A673 (cell line): ENCODE measurements at regions not wholly inside any gene's neighbourhood (a gene's known extent, or its start where the extent isn't known, plus 50 kb on each side); places are given as distances from the start of the nearest gene placed in this dataset.

Source experiments
- BruUV-seq: library from RNA; stranded (reverse); fragments of 400-500 nt; replicated peaks from 2 replicates; lab custom pipeline; 2021; lab: Mats Ljungman, UMichigan
- CTCF ChIA-PET: fragments of 300-600 bp; sonication (Branson Sonifier 250); formaldehyde crosslinking; loops from one replicate; lab custom pipeline; 2022; ENCODE audit warnings: antibody characterized with exemption; lab: Charles Lee
- POLR2A ChIA-PET: fragments of 300-600 bp; sonication (Branson Sonifier 250); formaldehyde crosslinking; loops from one replicate; lab custom pipeline; 2022; ENCODE audit warnings: antibody characterized with exemption; ENCODE audit not compliant: low non-redundant PET; lab: Charles Lee
- DNase-seq: peaks from one replicate; pipeline ENCODE4 v3.0.0-alpha.2; 2015; ENCODE audit warnings: low spot score
- H3K27ac ChIP-seq: fragments of 200-600 bp; sonication (generic); 2 replicates; pipeline ENCODE4 v1.5.1; 2016; ENCODE audit warnings: mixed run types, low read depth, mild to moderate bottlenecking, mixed read lengths, antibody characterized with exemption, low read length; ENCODE audit not compliant: poor library complexity, severe bottlenecking
- H3K27me3 ChIP-seq: fragments of 200-600 bp; sonication (generic); replicated peaks from 2 replicates; pipeline ENCODE4 v1.6.1; 2017; ENCODE audit warnings: mixed run types, low read depth, mild to moderate bottlenecking, mixed read lengths, antibody characterized with exemption, low read length; ENCODE audit not compliant: insufficient read depth, poor library complexity
- H3K36me3 ChIP-seq: fragments of 200-600 bp; sonication (generic); 2 replicates; pipeline ENCODE4 v1.6.1; 2016; ENCODE audit warnings: mixed run types, mild to moderate bottlenecking, mixed read lengths, antibody characterized with exemption, low read length; ENCODE audit not compliant: insufficient read depth, poor library complexity, severe bottlenecking
- H3K4me1 ChIP-seq: fragments of 200-600 bp; sonication (generic); 2 replicates; pipeline ENCODE4 v1.6.1; 2017; ENCODE audit warnings: mixed run types, mild to moderate bottlenecking, mixed read lengths, antibody characterized with exemption, low read length; ENCODE audit not compliant: insufficient read depth, poor library complexity, severe bottlenecking
- H3K4me3 ChIP-seq: fragments of 200-600 bp; sonication (generic); 2 replicates; pipeline ENCODE4 v1.5.1; 2016; ENCODE audit warnings: low read depth, mixed run types, mild to moderate bottlenecking, mixed read lengths, low read length; ENCODE audit not compliant: poor library complexity, severe bottlenecking
- H3K9me3 ChIP-seq: fragments of 200-600 bp; sonication (generic); 2 replicates; pipeline ENCODE4 v1.6.1; 2016; ENCODE audit warnings: mixed run types, low read depth, mild to moderate bottlenecking, mixed read lengths, antibody characterized with exemption, low read length; ENCODE audit not compliant: poor library complexity, severe bottlenecking
- CTCF ChIP-seq: fragments of 300-800, 200-600 bp; sonication (generic); conservative IDR thresholded peaks from 2 replicates; pipeline ENCODE4 v1.5.1; 2017; ENCODE audit warnings: low read depth, mild to moderate bottlenecking, antibody characterized with exemption, low read length, moderate library complexity, mixed read lengths
- EZH2 ChIP-seq: fragments of 200-600 bp; sonication (generic); IDR thresholded peaks from 2 replicates; pipeline ENCODE4 v1.6.1; 2017; ENCODE audit warnings: borderline replicate concordance, low read depth, mild to moderate bottlenecking, mixed read lengths, antibody characterized with exemption, low read length; ENCODE audit not compliant: poor library complexity, severe bottlenecking
- intact Hi-C: fragments of 100-400 bp; cut with micrococcal nuclease; formaldehyde crosslinking; loops from one replicate; pipeline ENCODE4 v1.10.0; 2022; ENCODE audit not compliant: unreplicated experiment

- H3K4me1 ChIP-seq = peaks cover 8% of the 10 kb centered on the region
- TF ChIP-seq CTCF = no peak
- ChIA-PET POLR2A (no interaction called here), CTCF (no interaction called here)
- BruUV-seq = no TSS peak
- no peak for DNase-seq
- no peaks in the 10 kb centered on the region for H3K36me3 ChIP-seq
- peaks cover 10% of the 10 kb centered on the region for H3K9me3 ChIP-seq
- H3K4me3 ChIP-seq = no peak overlapping the region
- H3K27ac ChIP-seq = no peak overlapping the region
- intact Hi-C loops = no loop called here
- H3K27me3 ChIP-seq = no peaks in the 10 kb centered on the region
These were observed 263.1 kb upstream of the FN1 start for GRCh38 chr2:215699018-215699417.

GRCh38 chr2:215698566-215698965, 262.7 kb upstream of the FN1 start:
- H3K4me3 ChIP-seq = no peak overlapping the region
- POLR2A ChIA-PET = no interaction called here
- DNase-seq = no peak
- no TSS peak for BruUV-seq
- no peaks in the 10 kb centered on the region for H3K36me3 ChIP-seq
- CTCF ChIA-PET = no interaction called here
- intact Hi-C loops = no loop called here
- H3K27ac ChIP-seq = no peak overlapping the region
- no peaks in the 10 kb centered on the region for H3K27me3 ChIP-seq
- peaks cover 12% of the 10 kb centered on the region for H3K4me1 ChIP-seq
- peaks cover 10% of the 10 kb centered on the region for H3K9me3 ChIP-seq
- TF ChIP-seq EZH2 (no peak), CTCF (no peak)

GRCh38 chr2:215697496-215697895, 261.6 kb upstream of the FN1 start:
- no peak for TF ChIP-seq EZH2
- DNase-seq = no peak
- intact Hi-C loops = no loop called here
- ChIA-PET CTCF (no interaction called here), POLR2A (no interaction called here)
- BruUV-seq = no TSS peak
- Histone ChIP-seq H3K27ac (no peak overlapping the region), H3K4me1 (peaks cover 22% of the 10 kb centered on the region), H3K4me3 (no peak overlapping the region), H3K9me3 (peaks cover 10% of the 10 kb centered on the region), H3K27me3 (no peaks in the 10 kb centered on the region), H3K36me3 (no peaks in the 10 kb centered on the region)

GRCh38 chr2:215697003-215697402, 261.1 kb upstream of the FN1 start:
- Histone ChIP-seq H3K27ac (no peak overlapping the region), H3K27me3 (no peaks in the 10 kb centered on the region), H3K4me1 (peaks cover 24% of the 10 kb centered on the region), H3K9me3 (peaks cover 10% of the 10 kb centered on the region), H3K36me3 (no peaks in the 10 kb centered on the region), H3K4me3 (no peak overlapping the region)
- POLR2A ChIA-PET = no interaction called here
- DNase-seq = no peak
- intact Hi-C loops = no loop called here
- no TSS peak for BruUV-seq
- CTCF ChIA-PET = no interaction called here
- TF ChIP-seq CTCF (no peak), EZH2 (no peak)
